ENCODE measurements at regions not wholly inside any gene's neighbourhood (a gene's known extent, or its start where the extent isn't known, plus 50 kb on each side); places are given as distances from the start of the nearest gene placed in this dataset.
"Not testable (repeated sequence)": the region's sequence is repeated elsewhere in the genome, so short reads cannot be mapped to it uniquely, and the experiment has no call there.

DNA sequence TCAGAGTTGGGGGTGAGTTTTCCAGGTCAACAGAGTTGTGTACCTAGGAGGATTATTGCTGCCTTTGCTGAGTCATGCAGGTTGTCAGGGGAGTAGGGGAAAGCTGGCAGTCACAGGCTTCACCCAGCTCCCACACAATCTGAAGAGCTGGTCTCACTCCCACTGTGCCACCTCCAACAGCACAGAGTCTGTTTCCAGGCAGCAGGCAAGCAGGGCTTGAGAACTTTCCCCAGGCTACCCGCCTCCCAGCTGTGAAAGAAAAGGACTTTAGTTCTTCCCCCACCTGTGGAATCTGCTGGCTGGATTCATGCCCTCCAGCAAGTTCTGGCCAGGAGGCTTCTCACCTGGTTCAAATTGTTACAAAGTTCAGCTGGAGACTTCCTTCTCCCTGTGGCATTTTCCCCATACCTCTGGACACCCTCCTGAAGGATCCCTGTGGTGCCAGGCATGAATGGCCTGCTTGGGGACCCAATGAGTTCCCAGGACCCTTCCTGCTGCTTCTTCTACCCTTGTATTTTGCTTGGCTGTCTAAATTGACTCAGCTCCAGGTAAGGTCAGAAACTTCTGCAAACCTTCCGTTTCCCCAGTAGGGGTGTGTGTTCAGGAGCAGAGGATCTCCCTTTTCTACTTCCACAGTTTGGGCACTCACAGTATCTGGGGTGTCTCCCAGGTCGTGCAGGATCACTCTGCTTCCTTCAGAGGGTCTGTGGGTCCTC is 378.1 kb upstream of the MAN1A1 start:
- peak; percentile 21 for DNase-seq (ENCODE audit: low spot score)

GRCh38 chr6:119726912-119727311 is 377.4 kb upstream of the MAN1A1 start:
- DNase-seq (ENCODE audit: low spot score) = not testable (repeated sequence)

DNA sequence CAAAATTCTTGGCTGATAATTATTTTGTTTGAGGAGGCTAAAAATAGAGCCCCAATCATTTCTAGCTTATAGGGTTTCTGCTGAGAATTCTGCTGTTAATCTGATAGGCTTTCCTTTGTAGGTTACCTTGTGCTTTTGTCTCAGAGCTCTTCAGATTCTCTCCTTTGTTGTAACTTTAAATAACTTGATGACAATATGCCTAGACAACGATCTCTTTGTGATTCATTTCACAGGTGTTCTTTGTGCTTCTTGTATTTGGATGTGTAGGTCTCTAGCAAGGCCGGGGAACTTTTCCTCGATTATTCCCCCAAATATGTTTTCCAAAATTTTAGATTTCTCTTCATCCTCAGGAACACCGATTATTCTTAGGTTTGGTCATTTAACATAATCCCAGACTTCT is 376.5 kb upstream of the MAN1A1 start:
- DNase-seq (ENCODE audit: low spot score) = no peak

DNA sequence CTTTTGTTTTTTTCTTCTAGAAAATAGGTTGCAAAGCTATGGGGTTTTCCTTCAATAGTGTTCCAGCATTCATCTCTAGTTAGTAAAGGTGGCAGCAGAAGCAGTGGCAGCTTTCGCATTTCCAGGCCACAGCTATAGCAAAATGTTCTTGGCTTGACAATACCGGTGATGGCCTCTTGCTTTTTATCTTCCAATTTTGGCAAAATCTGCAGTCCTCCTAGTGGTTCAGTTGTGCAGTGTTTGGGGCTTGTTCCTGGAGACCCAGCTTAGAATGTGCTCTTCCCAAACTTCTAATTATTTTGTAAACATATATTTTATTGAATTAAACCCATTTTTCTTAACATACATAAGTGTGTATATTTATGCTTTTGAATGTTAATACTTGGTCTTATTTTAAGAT is 370.6 kb upstream of the MAN1A1 start:
- DNase-seq (ENCODE audit: low spot score) = no peak

DNA sequence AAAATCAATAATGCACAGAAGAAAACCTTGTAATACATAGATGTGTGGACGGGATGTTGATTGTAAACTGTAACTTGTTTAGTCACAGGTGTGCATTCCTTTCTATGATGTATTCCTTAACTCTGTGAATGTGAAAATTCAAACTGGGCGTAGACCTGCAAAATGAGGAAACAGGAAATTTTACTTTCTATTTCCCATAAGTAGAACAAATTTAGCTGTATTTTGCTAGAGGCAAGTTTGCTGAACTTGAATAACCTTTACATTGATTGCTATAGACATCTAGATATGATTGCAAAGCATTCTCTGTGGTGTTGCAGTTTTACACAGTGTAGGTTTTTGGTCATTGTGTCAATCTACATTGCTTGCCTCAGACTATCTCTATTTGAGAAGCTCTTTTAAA is 368.4 kb upstream of the MAN1A1 start:
- peak; percentile 1 for DNase-seq (ENCODE audit: low spot score)

DNA sequence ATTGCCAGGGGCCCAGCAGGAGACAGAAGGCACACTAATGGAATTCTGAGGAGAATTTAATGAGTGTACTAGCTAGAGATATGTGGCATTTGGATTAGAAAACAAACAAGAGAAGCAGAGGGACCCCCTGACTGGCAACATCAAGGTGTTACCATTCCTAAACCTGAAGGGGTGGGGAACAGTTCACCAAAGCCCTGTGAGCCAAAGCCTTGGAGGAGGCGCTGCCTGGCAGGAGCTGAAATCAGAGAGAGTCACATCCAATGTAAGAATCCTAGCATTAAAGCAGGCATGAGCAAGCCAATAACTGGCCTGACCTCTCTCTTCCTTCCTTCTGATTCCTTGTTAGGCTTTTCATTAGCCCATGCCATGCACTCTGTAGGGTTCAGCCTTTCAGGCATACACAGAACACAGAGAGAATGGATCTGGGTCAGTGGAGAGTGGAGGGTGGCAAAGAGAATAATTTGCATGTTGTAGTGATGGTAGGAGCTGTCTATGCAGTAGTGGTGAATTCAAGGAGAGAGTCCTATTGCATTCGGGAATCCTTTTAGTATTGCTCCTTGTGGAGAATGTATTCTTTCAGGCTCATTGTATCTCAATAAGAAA is 367.2 kb upstream of the MAN1A1 start:
- no peak for DNase-seq (ENCODE audit: low spot score)

- DNase-seq (ENCODE audit: low spot score) = peak; percentile 42
Measured at GRCh38 chr6:119713903-119714302, 364.3 kb upstream of the MAN1A1 start.

GRCh38 chr6:119686644-119687043 is 337.1 kb upstream of the MAN1A1 start:
- no peak for DNase-seq (ENCODE audit: low spot score)

- DNase-seq (ENCODE audit: low spot score) = no peak
Measured at GRCh38 chr6:119686240-119686639, 336.7 kb upstream of the MAN1A1 start.

GRCh38 chr6:119683671-119684070 is 334.1 kb upstream of the MAN1A1 start:
- no peak for DNase-seq (ENCODE audit: low spot score)

DNA sequence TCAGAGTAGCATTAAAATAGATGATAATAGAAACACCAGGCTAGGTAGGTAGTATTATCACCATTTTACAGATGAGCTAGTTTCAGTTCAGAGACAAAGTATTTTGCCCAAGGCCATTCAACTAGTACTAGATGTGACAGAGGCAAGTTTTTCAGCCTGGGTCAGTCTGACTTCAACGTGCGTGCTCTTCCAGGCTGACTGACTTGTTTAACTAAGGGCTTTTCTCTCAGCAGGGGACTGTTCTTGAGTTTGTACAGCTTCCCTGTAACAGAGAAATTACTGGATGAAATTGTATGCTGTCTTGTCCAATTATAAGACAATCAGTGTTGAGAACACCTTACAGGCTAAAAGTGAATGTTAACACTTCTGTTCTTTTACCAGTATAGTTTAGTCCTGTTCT is 333.5 kb upstream of the MAN1A1 start:
- no peak for DNase-seq (ENCODE audit: low spot score)

GRCh38 chr6:119678961-119679360 is 329.4 kb upstream of the MAN1A1 start:
- DNase-seq (ENCODE audit: low spot score) = no peak

GRCh38 chr6:119677384-119677783 is 327.8 kb upstream of the MAN1A1 start:
- no peak for DNase-seq (ENCODE audit: low spot score)

DNA sequence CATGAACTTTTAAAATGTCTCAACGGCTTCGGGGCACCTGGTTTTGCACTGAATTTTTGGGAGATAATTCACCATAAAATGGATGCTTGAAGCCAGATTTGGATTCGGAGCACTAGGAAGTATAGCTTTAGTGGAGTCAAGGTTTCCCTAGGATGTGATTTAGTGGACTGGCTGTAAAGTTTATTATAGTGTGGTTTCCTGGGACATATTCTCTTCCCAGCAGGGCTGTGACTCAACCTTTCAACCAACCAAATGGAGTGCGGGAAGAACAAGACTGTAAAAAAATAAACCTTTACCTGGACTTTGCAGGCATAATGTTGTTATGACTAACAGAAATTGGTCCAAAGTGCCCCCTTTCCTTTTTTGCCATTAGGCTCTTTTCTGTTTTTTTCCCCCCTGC is 327.4 kb upstream of the MAN1A1 start:
- DNase-seq (ENCODE audit: low spot score) = no peak

- no peak for DNase-seq (ENCODE audit: low spot score)
Measured at GRCh38 chr6:119676230-119676629, 326.7 kb upstream of the MAN1A1 start.

DNA sequence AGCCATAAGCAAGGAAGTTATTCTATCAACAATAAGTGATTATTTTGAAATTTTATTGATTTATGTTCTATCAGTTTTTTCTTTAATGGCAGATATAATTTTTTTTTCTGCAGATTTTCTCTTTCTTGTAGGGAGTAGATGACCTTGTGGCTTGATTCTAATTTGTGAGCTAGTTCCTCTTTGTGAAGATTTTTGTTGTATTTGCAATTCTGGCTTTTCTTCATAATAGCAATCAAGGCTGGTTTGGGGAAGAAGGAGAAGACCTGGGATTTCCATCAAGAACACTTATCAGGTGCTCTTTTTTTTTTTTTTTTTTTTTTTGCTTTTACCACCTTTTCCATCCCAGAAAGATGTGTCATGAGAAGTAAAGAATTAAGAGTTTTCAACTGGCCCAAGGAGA is 324.2 kb upstream of the MAN1A1 start:
- no peak for DNase-seq (ENCODE audit: low spot score)

DNA sequence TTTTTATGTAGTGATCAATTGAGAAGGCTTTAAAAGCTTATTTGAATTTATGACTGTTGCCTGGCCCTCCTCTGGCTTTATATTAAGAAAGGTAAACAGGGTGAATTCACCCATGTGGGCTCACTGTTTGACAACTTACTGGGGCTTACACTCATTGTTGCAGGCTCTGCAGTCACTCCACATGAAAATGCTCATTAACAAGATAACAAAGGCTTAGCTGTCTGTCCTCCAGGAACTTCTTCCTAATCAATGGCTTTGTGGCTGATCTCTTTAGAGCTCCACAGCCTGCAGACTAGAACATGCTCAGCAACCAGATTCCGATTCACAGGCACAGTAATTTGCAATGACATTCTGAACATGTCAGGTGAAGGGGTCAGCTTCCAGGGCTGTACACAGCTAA is 323.2 kb upstream of the MAN1A1 start:
- DNase-seq (ENCODE audit: low spot score) = no peak

GRCh38 chr6:119671105-119671504 is 321.5 kb upstream of the MAN1A1 start:
- no peak for DNase-seq (ENCODE audit: low spot score)

DNA sequence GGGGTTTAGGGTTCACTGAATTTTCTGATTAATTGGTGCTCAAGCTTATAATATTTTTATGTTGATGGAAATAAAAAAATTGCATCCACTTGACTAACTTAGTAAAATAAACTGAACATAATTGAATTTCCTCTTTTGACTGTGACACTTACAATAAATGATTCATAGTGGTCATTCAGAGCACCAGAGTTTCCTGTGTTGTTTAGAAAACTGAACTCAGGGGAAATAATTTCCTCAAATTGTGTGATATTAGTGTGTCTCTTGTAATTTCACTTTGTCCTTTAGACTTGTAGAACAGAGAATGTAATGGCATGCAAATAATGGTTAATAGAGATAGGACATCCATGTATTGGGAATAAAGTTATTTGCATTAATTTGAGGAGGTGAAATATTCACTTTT is 319.7 kb upstream of the MAN1A1 start:
- DNase-seq (ENCODE audit: low spot score) = no peak

- not testable (repeated sequence) for DNase-seq (ENCODE audit: low spot score)
Measured at GRCh38 chr6:119665432-119665831, 315.9 kb upstream of the MAN1A1 start.

GRCh38 chr6:119661628-119662027 is 312.1 kb upstream of the MAN1A1 start:
- peak; percentile 18 for DNase-seq (ENCODE audit: low spot score)

DNA sequence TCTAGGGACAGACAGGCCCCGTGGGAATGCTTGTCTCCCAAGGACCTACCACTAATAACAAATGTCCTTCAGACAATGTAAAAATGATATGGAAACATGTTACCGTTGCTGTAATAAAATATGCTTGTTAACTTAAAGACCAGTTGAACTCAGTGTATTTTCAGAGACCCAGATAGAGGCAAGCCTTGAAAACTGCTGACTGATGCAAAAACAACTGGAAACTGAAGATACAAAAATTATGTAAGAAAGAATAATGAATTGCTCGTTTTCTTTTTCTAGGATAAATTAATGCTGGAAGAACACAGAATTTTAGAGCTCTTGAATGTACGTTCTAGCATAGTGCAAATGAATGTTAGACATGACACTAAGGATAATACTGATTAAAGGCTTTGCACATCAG is 311.5 kb upstream of the MAN1A1 start:
- no peak for DNase-seq (ENCODE audit: low spot score)

- DNase-seq (ENCODE audit: low spot score) = no peak
Measured at GRCh38 chr6:119658917-119659316, 309.4 kb upstream of the MAN1A1 start.

- DNase-seq (ENCODE audit: low spot score) = no peak
Measured at GRCh38 chr6:119655124-119655523, 305.6 kb upstream of the MAN1A1 start.

Data from kidney tubule cell (primary cell).